Activated T-cell treated with anti-CD3 and anti-CD28 coated beads for 4 hours (primary cell): ENCODE measurements at regions not wholly inside any gene's neighbourhood (a gene's known extent, or its start where the extent isn't known, plus 50 kb on each side); places are given as distances from the start of the nearest gene placed in this dataset.

Source experiments
- DNase-seq: peaks from one replicate; pipeline ENCODE4 v3.0.0-alpha.2; 2020

DNA sequence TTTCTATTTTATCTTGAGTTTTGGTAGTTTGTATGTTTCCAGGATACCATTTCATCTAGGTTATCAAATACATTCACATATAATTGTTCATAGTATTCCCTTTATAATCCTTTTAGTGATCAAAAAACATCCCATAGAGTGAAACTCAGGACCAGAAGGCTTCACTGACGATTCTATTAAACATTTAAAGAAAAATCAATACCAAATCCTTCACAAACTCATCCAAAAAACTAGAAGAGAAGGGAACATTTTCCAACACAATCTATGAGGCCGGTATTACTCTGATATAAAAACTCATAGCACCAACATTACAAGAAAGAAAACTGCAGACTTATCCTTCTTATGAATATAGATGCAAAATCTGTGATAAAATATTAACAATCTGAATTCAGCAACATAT is 203.4 kb downstream of the ANKRD50 start:
- no peak for DNase-seq

DNA sequence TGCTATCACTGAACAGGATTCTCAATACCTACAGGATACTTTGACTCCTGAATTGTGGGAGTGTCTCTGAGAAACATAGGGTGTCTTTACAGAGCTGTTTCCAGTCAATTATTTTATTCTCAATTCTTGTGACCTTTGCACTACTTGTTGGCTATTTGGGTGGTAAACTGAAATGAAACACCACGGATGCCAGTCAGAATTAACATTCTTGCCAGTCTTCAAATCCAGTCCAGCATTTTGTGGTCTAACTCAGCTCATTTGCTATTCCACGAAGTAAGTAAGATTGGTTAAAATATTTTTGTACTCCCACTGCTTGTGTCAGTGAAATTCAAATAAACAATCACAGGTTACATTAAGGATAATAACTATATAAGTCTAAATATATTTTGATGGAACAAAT is 197.9 kb downstream of the ANKRD50 start:
- no peak for DNase-seq

DNA sequence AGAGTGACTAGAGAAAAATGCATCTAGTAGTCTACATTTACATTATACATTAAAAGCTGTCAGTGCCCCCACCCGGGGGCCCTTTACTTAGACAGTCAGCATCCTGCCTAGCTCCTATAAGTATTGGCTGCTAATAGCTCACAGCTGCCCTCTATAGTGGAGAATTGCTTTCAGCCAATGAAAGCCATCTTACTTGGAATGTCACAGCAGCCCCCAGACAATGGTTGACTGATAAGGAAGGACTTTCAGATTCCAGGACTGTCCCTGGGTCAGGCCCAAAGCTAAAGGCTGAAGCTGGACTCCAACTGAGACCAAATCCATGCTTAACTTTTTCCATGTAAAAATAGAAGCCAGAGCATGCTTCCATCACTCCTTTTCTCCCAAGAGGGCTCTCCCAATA is 196.9 kb downstream of the ANKRD50 start:
- DNase-seq, result no peak

DNA sequence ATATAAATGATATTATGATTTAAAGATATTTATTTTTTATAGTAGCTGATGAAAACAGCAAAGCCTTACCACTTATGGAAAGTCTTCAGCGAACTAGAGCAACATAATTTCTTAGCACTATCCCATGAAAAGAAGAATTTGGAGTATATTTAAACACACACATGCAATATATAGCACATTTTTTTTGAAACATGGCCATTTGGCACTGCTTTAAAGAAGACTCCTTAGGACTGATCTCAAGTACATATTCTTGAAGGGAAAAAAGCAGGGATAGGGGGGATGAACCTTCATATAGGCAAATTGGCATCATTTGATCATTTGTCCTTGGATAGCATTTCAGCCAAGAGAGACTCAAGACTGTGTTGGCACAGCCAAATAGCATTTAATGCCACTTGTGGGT is 193.3 kb downstream of the ANKRD50 start:
- DNase-seq, result no peak

DNA sequence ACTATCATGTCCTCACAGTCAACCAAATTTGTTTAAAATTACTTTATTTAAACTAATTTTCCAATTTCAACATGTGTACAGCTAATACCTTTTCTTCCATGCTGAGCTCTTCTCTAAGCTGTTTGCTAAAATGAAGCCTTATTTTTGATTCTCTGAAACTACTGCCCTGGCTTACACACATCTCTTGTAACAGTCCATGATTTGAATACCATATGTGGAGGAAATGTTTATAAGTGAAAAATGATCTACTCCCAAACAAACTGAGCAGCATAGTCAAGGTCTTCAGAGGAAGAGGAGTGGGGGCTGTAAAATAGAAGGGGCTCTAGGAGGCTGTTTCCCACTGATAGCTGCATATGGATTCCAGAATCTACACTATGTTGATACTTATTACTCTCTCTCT is 188.7 kb downstream of the ANKRD50 start:
- no peak for DNase-seq

DNA sequence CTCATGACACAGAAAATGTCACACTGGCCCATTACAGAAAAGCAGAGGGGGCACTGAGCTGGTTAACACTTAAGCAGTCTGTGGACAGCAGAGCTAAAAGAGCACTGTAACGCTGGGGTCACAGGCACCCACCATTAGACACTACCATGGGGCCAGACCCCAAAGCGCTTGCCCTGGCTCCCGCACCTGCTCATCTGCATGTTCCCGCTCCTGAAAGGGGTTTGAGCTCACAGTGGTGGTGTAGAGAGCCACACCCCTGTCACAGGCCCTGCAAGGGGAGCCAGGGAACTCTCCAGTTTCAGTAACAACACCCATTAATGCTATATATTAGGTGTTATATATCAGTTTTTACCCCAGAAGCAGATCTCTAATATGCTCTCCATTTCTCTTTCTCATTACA is 187.0 kb downstream of the ANKRD50 start:
- DNase-seq, result no peak

DNA sequence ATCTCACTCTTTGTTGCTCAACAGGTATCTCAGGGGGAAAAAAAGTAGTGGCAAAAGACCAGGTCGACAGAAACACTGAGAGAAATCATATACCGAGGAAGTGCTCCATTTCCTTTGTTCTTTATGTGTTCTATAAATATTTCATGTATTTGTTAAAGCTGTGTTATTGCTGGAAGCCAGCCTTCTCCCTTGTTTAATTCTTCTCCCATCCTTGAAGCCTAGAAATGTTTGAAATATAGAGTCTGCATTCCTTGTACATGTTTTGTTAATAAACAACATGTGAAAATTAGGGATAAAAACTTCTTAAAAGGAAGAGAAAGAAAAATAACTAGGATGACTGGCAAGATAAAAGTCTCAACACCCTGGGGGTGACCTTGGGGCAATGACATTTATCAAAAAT is 186.2 kb downstream of the ANKRD50 start:
- no peak for DNase-seq

DNA sequence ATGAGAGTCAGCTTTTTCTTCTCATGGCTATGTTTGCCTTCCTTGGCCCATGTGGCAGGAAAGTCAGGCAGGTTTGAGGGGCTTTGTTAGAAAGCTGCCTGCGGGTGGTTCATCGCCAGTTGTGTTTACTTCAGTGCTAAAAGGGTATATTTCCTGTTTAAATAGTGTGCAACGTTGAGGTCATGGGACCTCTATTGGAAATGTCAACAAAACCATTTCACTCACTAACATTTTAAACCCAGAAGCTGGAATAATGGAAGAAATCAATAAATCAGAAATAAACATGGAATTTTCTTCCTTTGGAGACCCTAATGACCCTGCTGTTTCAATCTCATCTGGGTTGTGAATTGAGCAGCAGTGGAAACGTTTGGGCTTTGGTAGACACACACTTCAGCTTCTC is 185.8 kb downstream of the ANKRD50 start:
- DNase-seq, result no peak

DNA sequence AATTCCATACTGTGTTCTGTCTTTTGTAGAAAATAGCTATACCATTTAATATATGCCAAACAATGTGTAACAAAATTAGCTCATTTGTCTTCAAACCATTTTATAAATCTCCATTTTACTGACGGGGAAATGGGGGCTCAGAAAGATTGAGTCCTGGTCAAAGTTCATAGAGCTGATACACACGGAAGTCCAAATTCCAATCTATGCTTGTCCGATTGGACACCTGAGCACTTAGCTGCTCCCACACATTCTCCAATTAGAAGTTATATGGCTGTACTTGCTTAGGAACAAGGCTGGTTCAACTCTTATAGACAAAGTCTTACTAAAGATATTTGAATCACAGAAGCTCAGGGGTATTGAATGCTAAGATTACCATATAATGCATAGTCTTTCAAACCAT is 185.2 kb downstream of the ANKRD50 start:
- no peak for DNase-seq

DNA sequence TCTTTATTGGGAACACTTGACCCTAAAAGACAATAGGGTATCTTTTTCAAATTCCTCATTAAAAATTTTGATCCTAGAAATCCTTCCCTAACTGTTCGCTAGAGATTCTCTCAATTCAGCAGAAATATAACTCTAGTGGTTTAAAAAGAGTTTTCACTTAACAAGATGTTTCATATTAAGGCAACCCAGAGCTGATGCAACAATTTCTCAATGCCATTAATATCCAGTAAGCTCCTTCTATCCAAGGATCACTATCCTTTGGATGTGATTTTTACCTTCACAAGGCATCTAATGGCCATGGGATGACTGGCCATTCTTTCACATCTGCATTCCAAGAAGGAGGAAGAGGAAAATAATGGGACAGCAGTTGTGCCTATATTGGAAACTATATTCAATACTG is 183.4 kb downstream of the ANKRD50 start:
- no peak for DNase-seq

DNA sequence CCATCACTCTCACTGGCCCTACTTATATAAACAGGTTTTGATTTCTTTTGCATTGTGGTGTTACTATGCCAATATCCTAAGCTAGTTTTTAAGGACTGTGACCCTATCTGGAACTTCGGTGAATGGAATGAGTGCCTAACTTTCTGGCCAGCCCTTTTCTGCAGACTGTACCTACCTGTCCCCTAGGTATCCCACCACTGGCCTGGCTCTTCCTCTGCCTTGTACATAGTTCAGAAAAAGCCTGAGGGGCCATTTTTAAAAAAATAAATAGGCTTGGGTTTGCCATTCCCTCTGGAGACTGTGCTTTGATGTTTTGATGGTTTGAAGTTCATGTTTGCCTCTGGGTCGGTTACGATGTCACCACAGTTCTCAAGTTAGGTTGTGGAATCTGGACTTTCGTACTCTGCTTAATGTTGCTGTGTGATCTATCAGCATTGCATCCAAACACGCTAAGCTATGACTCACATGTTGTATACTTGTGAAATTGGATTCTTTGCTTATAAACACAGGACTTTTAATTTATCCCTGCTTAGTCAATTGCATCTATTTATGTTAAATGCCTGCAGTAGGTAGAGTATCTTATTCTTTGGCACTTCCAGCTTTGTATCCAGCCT is 182.0 kb downstream of the ANKRD50 start:
- DNase-seq, result no peak

DNA sequence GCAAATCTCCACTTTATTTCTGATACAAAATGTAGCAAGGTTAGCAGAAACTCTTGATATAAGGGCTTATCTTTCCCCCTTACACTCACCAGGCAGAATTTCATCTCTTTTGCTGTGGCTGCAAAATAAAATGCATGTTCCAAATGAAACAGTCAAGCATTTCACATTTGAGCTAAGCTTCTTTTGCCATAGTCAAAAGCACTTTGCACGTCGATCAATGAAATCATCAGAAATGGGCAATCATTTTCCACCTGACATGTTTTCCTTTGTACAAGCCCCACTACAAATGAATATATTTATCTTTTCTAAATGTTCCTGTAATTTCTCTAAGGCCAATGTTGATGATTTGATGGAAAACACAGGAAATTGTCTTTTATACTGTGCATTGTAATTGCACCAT is 178.4 kb downstream of the ANKRD50 start:
- DNase-seq, result no peak

DNA sequence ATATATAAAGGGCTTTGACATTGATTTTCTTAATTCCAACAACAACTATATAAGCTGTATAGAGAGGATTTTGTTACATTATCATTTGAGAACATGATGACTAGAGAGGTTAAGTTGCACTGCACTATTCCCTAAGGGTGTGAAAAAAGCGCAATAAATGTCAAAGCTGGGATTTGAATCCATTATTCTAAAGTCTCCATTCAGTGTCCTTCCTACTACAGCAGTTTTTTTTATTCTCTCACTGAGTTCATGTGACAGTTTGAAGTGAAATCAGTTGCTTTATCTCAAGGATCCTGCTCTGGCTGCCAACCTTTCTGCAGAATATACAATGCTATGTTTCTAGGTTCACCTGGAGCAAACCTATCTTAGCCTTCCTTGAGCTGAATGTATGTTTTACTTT is 177.5 kb downstream of the ANKRD50 start:
- DNase-seq, result no peak

DNA sequence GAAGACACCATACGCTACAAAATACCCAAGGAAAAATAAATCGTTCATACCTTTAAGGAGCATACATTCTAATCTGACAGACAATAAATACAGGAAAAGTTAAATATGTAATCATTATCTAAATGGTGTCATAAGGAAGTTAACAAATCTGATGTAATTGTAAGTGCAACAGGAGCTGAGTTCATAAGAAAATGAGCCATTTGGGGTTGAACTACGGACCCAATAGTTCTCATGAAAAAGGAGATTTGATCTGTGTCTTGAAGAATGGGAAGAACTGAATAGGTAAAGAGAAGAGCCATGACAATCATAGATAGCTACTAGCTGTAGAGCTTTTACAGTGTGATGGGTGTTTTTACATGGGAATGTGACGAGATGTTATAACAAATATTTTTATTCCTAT is 175.6 kb downstream of the ANKRD50 start:
- DNase-seq, result no peak

DNA sequence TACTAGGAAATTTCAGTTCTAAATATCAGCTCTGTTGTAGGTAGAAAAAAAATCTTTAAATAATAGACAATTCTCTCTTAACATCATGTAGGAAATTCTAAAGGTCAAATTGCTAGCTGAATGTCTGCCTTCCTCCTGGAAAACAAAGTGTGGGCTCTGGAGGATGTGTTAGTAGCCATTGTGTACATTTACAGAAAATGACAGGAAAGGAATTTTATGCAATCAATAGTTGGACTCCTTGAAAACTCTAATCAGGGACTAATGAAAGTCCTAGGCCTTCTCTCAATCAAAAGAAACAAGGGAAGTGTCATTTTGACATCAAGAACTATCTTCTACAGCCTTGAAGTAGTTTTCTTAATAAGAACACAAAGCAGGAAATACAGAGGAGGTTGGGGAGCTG is 174.6 kb downstream of the ANKRD50 start:
- no peak for DNase-seq

DNA sequence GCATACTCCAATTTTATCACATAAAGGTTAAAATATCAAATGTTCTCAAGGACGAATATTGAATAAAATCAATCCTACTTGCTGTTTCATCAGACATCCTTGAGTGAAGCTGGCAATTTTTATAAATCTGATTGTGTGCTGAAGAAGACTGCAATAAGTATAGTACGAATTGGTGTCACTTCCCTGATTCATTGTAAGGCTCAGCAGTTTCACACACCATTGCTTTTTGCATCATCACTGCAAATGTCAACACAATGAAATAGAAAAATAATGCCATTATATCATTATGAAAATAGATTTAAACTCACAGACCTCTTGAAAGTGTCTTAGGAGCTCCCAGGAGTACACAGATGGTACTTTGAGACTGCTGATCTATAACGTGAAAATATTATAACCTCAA is 172.5 kb downstream of the ANKRD50 start:
- no peak for DNase-seq

DNA sequence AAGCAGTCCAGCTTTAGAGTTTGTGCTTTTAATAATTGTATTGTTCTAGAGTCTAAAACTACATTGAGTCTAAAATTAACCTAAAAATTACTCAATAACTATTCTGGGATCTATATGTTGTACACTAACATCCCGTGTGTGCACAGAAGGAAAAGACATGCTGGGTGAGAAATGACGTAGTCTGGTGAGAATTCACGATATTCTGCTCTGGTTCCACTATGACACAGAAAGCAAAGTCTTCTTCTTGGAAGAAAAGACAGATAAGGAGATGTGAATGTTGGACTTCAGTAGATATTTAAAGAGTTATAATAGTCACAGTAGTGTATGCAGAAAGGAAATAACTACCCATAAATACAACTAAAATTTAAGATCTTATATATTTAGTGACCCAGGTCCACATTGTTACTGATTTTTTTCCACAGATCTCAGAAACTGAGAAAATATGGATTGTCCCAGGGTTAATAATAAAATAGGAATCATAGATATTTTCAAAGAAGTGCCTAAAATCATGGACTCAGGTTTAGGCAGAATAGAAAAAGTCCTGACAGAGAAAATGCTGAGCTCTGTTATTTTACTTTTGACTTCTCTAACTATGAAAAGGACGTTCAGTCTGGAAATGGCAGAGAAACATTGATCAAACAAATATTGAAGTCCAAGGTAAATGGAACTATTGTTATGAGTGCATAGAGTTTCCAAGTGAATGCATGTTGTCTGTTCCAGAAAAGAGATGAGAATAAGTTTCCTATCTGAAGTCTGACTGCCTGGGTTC is 170.7 kb downstream of the ANKRD50 start:
- DNase-seq, result no peak

DNA sequence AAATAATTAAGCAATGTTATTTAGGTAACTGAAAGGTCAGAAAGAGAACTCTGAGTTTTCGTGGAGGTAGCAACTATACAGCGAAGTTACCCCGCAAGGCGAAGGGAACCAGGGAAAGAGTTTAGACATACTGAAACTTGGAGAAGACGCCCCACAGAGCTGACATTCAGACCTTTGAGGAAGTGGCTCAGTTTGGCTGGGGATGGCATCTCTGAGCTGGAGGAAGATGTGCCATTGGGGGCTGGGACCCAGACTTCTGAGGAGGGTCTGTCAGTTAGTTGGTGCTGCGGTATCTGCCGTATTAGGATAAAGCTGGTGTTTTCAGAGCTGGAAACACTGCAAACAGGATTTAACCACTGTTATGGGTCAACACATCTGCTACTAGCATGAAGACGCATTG is 156.6 kb downstream of the ANKRD50 start:
- DNase-seq, result no peak

DNA sequence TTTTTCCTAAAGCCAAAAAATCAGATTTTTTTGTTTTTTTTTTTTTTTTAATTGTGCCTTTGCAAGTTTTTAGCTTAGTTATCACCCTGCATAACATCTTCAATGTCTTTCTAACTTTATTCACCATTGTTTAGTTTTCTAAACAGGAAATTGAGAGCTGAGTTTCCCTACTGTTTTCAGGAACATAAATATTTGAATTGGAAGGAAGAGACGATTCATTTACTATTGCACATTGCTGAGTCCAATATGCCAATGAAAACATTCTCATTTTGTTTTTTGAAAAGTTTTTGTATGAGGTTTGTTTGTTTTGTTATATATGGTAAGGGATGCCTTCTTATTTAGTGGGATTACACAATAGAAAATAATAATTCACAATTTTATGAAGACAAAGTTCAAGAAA is 148.4 kb downstream of the ANKRD50 start:
- no peak for DNase-seq

DNA sequence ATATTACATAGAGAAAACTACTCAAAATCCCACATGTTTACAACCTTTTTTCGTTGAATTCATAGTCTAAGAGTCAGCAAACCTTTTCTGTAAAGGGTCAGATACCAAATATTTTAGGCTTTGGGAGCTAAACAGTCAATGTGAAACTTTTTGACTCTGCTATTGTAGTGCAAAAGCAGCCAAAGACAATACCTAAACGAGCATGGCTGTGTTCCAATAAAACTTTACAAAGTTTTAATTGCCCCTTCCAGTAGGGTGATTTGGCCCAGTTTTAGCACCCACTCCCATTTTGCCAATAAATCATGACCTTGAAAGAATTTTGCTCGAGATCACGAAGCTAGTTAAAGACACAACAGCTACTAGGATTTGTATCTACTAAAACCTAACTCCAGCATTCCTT is 147.2 kb downstream of the ANKRD50 start:
- no peak for DNase-seq

DNA sequence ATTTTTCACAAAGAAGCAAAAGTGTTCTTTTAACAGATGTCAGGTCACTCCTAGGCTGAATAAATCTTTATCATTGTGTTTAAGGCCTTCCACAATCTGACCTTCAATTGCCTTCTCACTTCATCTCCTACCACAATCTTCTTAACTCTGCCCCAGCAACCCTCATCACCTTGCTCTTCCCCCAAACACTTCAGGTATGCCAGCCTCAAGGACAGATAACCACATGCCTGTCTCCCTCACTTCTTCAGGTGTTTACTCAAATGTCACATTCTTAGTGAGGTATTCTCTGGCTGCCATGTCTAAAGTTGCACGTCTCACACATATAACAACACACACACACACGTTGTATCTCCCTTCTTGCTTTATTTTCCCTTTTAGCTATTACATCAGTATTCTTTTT is 146.5 kb downstream of the ANKRD50 start:
- DNase-seq, result no peak

DNA sequence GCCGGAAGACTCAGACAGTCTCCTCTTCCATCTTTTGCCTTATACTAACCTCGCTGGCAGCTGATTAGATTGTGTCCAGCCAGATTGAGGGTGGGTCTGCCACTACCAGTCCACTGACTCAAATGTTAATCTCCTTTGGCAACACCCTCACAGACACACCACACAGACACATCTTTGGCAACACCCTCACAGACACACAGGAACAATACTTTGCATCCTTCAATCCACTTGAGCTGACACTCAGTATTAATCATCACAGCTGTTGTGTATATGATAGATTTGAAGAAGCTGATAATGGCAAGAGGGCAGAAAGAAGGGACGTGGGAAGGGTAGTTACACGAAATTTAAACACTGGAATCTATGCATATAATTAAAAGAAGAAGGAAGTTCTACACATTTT is 139.5 kb downstream of the ANKRD50 start:
- no peak for DNase-seq

DNA sequence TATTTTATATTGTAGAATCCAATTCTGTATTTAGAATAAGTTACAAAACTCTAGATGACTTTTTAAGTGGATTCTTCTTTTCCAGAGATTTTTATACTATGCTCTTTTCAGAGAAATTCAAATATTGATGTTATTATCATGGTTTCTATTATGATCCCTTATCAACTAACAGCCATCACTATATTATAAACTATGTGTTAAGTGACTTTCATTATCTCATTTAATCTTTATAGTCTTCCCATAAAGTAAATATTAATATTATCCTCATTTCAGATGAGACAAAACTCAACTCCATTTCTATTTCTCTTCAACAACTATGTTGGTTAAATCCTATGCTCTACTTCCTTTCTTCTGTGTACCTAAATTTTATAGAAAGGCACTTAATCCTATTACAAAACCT is 132.6 kb downstream of the ANKRD50 start:
- DNase-seq, result no peak

DNA sequence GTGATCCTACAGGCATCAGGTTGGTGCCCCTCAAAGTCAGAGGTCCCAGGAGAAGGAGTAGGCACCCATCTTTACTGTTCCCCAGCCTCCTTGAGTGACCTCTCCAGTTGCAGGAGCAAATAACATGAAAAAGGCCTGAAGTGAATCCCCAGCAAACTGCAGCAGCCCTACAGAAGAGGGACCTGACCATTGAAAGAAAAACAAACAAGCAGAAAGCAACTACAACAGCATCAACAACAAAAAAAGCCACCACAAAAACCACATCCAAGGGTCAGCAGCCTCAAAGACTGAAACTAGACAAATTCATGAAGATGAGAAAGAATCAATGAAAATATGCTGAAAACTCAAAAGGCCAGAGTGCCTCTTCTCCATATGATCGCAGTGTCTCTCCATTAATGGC is 128.7 kb downstream of the ANKRD50 start:
- no peak for DNase-seq

DNA sequence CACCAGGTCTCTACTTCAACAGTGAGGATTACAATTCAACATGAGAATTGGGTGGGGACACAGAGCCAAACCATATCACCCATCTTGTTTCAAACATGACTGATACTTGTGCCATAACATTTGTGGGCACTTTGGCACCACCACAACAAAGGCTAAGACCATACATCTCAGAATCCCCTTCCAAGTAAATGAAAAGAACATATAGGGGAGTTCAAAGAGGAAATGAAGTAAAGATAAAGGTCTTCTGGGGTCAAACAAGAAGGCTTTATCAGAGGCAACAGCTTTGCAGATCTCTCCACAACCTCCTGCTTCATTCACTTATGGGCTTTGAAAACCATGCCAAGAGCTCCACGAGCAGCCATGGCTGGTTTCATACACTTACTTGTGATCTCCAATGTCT is 122.7 kb downstream of the ANKRD50 start:
- DNase-seq, result no peak
